ENCODE measurements at regions not wholly inside any gene's neighbourhood (a gene's known extent, or its start where the extent isn't known, plus 50 kb on each side); places are given as distances from the start of the nearest gene placed in this dataset.

- TF ChIP-seq CTCF (IDR thresholded peaks at IDR 0.05; ENCODE audit: extremely low read depth in 1 of 2, insufficient read depth in 1 of 2, low read depth in 1 of 2, low read length in 2 of 2) (no peak), MYC (IDR thresholded peaks at IDR 0.05; ENCODE audit: low read depth, low read length) (no peak)
These were observed 50.7 kb upstream of the VLDLR start for GRCh38 chr9:2570615-2571479.
